ENCODE measurements at regions not wholly inside any gene's neighbourhood (a gene's known extent, or its start where the extent isn't known, plus 50 kb on each side); places are given as distances from the start of the nearest gene placed in this dataset.

DNA sequence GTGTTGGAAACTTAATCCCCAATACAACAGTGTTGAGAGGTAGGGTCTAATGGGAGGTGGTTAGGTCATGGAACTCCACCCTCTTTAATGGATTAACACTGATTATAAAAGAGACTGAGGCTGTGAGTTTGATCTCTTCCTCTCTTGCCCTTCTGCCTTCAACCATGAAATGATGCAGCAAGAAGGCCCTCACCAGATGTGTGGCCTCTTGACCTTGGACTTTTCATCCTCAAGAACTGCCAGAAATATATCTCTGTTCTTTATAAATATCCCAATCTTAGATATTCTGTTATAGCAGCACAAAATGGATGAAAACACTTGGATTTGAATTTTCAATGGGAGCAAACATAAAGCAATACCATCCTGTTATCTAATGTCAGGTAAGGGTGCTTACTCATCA lies 67.6 kb downstream of the NMUR2 start:
- DNase-seq (ENCODE audit: low spot score) = no peak

DNA sequence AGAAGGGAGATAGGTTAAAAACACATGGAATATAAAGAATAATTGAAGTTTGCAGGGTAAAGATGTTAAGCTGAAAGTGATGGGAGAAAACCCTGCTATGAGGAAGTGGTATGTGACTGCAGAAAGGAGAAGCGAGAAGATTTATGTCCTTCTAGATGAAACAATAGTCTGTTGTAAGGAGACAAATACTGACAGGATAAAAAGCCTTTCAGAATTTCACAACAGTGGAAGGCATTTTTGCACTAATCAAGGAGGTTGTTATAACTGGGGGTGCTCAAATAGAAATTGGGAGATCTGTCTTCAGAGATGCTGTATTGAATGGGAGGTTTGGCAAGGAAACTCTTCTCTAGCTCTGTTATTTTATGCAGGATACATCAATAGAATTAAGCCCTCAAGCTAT lies 69.6 kb downstream of the NMUR2 start:
- DNase-seq (ENCODE audit: low spot score) = no peak

DNA sequence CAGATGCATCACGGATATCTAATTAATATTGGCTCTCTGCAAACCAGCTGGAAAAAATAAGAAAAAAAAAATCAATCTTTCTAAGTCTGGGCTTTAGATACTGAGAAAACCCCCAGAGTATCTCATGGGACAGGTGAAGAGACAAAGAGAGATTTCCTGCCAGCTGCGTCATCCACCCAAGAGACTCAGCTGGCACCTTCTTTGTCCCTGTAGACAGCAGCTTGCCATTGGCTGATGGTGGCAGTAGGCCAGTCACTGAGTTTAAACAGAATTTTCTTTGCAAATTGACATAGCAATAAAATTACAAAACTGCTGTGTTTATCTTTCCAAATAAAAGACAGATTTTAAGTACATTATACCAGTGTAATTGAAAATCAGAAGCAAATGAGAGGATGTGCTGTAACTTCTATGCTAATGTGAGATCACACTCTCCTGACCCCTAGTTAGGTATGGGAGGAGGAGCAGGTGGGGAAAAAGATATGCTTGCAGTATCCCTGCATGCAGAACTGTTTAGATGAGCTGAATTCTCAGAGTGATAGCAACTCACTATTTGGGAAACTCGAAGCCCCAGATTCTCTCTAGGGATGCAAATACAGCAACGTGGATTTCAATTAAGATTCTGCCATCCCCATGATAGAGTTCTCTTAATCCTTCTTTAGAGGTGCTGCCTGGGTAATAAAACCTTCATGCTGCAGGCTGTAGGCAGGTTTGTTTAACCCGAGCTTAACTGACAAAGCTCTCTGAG lies 72.2 kb downstream of the NMUR2 start:
- DNase-seq (ENCODE audit: low spot score) = no peak

DNA sequence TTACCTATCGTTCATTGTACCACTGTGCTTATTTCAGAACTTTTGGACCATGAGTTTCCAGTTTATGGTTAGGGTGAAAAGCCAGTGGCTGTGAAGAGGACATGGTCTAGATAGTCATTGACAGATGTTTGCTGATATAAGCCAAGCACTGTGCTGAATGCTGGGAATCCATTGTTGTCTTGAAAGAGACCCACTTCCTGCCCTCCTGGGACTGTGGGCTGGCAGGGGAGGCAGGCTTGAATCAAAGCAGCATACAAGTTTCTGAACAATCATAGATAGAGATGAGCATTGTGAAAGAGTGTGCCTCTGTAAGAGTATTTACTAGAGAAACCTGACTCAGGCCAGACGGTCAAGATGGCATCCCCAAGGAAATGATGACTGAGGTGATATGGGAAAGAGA lies 73.4 kb downstream of the NMUR2 start:
- no peak for DNase-seq (ENCODE audit: low spot score)

DNA sequence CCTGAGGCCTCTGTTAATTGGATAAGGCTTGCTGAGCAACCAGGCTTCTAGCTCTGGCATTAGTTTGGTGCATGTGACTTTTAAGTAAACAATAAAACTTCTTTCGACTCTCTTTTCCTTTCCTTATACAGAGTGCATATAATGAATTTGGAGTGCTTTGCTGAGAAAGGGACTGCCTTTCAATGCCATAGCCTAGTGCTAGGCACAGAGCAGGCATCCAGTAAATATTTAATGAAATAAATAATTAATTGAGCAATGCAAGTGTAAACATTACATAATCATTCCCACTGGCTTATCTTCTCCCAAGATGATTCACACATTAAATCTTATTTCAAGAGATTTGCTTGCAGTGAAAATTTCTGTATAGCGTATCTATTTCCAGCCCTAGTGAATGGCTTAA lies 74.1 kb downstream of the NMUR2 start:
- no peak for DNase-seq (ENCODE audit: low spot score)

DNA sequence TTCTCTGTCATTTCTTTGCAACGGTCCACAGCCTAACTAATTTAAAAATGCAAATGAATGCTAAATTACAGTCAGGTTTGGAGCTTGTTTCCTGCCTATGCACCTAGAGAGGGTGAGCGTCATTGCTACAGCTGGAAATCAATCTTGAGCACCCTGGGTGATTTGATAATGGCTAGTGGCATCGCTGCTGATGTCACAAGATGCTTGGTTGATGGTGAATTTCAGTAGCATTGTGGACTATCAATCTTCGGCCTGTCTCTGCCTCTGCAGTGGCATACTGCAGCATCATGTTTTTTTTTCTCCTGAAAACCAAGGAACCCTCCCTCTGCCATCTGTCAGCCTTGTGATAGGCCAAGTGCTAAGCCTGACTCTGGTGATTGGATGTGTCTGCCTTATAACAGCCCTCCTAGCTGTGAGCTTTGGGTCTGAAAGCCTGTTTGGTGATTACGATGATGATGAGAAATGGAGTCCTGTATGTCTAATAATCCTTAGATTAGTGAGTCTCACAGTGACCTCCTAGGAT lies 75.3 kb downstream of the NMUR2 start:
- no peak for DNase-seq (ENCODE audit: low spot score)

DNA sequence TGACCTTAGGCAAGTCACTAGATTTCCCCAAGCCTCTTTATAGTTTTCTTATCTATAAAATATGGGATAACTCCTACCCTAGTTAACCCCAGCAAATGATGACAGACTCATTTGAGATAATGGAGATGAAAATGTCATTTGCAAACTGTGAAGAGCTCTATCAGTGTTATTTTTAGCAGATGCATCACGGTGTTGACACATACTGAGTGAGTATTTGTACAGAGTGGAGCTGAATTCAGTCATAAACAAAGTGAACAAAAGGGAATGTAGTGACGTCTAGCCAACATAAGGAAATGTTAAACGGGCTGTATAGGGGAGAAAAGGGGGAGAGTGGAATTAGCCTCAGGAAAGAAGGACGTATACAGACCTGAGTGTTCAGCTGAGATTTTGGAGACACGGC lies 75.9 kb downstream of the NMUR2 start:
- DNase-seq (ENCODE audit: low spot score) = no peak

DNA sequence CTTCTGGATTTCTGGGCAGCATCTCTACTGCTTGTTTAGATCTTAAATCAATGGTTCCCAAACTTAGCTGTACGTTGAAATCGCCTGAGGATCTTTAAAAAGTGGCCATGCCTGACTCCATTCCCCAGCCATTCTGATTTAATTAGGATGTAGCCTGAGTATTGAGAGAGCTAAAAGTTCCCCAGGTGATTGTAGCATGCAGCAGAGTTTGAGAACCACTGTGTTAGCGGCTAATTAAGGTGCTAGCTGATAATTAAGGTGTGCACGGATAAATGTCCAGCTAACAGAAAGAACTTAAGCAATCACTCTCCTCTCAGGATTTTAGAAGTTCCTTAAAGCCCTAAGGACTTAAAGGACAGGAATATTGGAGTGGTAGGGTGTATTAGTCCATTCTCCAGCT lies 89.1 kb downstream of the NMUR2 start:
- DNase-seq (ENCODE audit: low spot score) = no peak

DNA sequence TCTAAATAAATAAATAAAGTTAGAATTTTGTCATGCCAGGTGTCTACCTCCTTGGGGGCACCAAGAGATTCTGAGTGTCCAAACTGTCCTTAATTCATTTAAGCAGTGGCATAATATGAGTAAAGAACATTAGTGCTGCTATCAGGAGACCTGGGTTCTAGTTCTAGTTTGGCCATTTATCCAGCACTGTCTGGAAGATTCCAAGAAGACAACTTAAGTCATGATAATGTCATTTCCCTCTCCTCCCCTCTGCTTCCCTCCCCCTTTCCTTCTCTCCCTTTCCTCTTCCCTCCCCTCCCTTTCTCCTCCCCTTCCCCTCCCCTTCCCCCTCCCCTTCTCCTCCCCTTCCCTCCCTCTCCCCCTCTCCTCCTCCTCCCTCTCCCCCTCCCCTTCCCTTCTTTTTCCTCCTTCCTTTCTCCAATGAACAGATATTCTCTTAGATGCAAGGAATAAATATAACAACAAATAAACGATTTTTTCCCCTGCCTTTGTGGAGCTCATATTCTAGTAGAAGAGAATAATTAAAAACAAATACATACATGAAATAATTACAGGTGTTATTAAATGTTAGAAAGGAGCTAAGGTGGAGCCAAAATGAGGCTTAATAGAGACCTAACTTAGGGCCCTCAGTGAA lies 90.8 kb downstream of the NMUR2 start:
- DNase-seq (ENCODE audit: low spot score) = no peak

DNA sequence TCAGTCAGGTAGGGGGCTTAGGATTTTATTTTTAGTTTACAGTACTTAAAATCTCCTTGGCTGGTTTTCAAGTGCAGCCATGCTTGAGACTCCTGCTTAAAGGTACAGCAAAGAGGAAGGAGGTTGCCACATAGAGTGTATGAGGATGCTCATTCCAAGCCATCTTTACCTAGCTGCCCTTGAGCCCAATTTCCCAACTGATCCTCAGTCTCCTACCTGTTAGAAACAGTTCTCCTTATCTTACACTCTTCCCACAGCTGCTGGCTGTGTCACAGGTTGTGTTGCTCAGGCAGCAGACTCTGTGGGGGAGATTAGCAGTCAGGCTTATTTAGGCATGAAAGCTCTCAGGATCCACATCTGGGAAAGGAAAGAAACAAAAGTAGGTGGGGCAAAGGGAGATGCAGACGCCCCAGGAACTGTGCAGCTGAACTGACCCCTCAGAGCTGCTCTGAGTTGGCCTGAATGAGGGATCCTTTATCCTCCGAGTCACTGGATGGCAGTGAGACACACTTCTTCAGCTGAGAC lies 95.1 kb downstream of the NMUR2 start:
- DNase-seq (ENCODE audit: low spot score) = no peak

DNA sequence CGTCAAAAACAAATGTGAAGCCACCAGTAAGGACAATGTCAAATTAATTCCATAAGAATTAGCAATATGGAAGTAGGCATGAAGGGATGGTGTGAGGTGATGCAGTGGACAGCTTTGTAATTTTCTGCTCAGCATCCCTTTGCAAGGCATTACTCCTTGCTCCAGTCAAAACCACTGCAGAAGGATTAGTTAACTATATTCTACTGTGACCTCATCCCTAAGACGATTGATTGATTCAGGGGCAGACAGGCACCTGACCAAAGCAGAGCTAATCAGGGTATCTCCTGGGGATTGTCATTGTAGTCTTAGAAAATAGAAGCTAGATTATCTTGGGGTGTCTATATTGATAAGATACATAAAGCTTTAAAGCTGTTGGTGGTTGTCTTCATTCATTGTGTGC lies 98.7 kb downstream of the NMUR2 start:
- DNase-seq (ENCODE audit: low spot score) = no peak

DNA sequence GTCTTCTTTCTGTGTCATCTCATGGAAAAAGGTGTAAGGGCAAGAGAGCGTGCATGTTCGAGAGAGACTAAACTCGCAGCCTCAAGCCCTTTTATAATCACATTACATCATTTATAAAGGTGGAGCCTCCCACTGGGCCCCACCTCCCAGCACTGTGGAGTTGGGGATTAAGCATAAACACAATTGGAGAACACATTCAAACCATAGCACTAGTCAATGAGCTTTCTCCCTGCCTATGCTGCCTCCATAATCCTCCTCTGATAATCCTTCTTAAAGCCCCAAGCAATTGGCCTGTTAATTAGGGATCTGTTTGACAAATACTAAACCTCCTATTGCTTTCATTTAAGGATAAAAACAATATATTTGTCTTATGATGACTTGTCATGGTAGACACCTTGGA lies 99.6 kb downstream of the NMUR2 start:
- no peak for DNase-seq (ENCODE audit: low spot score)

DNA sequence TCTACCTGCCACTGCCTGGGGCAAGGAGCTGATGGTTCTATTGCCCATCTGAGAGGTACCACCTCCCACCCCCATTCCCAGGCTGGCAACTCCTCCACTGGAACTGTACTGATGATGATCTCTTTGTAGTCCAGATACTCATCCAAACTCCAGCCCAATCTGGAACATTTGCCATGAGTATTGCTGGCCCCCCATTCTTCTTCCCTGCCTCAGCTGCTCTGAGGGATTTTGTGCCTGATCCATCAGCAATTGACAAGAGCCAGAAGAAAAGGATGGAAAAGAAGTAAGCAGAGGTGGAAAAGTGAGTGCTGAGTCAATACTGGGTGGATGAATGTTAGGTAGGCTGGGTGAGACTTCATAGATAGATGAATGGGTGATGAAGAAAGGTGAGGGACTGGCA lies 101.2 kb downstream of the NMUR2 start:
- no peak for DNase-seq (ENCODE audit: low spot score)

DNA sequence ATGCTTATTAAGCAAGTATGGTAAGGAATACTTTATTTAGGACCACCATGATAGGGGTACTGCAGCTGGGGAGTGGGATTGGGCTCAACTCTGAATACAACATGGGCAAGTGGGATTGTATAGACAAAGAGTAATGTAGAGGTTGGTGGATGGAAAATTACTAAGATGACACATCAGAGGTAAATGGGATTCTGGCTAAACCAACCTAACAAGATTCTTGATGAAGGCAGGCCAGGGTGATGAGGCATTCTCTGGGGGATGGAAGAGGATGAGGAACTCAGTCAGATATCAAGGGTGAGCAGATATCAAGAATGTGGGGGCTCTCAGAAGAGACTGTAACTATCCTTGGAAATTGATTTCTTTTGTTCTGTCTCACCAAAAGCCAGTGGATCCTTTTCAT lies 107.2 kb downstream of the NMUR2 start:
- DNase-seq (ENCODE audit: low spot score) = no peak

DNA sequence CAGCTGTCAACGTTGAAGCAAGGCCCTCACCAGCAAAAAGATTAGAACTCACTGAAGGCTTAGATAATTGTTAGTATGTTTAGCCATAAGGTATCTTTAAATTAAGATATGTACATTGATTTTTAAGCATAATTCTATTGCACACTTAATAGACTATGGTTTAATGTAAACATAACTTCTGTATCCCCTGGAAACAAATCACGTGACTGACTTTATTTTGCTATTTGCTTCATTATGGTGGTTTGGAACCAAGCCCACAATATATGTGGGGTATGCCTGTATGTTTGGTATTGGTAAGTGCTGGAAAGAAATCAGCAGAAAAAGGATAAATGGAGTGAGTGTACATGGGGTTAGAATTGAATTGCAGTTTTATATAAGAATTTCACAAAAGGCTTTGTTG lies 111.9 kb downstream of the NMUR2 start:
- no peak for DNase-seq (ENCODE audit: low spot score)

DNA sequence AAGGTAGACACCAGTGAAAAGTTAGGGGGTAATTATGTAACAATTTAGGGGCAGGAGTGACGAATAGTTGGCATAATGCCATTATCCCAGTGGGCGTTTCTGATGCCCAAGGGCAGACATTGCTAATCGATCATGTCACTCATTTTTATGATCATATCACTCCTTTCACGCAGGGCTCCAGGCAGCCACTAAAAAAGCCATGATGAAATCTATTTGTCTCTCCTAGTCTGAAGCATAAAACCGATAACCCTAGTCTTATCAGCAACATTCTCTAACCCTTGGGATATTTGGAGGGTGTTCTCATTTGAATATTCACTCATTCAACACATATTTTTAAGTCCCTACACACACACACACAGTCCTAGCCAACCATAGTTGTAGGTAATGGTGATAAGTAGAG lies 114.9 kb downstream of the NMUR2 start:
- DNase-seq (ENCODE audit: low spot score) = no peak

DNA sequence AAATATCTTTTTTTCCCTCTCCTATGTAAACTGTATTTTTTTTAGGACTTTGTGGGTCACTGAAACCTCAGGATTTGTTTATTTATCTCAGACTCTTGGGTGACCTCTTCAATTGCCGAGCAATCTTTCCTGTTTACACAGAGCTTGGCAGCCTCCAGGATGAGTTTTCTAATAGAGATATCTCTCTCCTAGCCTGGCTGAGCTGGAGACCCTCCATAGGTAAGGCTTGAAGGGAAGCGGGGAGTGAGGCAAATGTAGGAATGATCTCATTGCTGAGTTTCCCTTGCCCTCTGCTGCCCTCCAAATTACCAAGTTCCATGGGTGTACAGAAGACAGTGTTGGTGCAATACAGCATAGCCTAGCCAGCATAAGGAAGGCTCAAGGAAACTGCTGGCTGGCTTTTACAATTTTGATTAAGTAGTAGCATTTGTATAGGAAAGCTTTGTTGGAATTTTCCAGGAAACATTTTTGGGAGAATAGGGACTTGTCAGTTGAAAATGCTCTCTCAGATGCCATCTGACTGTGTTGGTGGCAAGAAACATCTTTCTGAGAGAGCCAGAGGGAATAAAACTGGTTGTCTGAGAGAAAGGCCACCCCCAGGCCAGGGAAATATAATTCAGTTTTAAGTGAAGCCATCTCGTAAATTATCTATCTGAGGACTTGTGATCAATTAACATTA lies 116.0 kb downstream of the NMUR2 start:
- DNase-seq (ENCODE audit: low spot score) = no peak

DNA sequence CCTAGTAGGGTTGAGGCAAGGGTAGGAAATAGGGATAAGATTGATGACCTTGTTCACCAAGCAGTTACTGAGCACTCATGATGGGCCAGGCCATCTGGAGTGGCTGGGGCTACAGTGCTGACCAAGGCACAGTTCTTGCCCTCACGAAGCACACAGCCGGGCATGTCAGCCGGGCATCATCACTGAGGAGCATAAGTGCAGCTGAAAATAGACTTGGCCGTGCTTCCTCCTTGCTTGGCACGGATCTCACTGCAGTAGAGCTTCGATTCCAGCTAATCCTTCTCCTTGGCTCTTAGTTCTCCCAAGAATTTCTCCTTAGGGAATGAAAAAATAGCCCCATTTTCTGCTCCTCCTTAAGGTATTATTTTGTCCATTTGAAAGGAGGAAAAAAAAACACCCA lies 116.6 kb downstream of the NMUR2 start:
- DNase-seq (ENCODE audit: low spot score) = no peak

DNA sequence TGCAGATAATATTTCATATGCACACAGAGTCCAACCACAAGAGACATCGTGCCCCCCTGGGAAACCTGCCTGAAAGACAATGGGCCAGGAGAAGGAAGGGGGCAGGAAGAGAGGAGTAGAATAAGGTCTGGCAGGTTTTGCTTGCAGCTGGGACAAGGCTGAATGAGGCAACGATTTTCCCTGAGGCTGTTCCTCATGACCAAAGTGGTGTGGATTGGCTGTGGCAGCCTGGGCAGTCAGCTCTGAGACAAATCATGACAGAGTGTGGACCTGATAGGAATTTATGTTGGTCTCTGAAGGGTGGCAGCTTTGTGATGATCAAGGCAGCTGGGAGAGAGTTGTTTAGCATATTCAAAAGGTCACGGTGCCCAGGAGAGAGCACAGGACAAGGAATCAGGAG lies 119.3 kb downstream of the NMUR2 start:
- no peak for DNase-seq (ENCODE audit: low spot score)

DNA sequence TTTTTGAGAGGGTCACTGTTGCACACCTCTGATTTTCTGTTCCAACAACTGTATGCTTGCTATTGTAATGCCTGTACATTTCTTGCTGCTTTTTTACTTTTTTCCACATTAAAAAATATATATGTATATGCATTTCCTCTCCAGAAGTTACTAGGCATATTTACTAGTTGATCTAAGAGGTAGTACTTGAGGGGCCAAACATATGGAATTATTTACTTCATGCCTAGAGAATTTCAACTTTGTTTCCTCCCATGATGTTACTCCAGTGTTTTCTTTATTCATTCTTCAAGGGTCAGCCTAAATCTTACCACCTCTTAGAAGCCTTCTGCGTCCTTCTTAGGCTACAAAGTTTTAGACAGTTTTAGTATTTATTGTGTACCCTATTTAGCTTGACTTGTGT lies 122.7 kb downstream of the NMUR2 start:
- DNase-seq (ENCODE audit: low spot score) = no peak

DNA sequence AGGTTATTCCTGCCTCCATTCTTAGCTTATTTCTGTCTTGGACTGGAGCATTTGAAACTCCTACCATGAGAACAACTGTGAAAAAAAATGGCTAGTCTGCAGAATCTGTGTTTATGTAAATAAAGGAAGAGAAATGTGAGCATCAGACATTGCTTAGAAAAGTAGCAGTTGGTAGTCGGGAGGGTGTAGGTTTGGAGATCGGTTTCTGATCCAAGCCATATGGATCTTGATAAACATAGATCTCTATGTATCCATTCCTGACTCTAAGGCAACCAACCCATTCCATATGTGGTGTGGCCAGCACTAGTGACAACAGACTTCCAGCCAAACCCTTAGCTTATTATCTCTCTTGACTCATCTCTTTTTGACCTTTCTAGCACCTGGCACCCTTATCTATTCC lies 127.1 kb downstream of the NMUR2 start:
- DNase-seq (ENCODE audit: low spot score) = no peak

DNA sequence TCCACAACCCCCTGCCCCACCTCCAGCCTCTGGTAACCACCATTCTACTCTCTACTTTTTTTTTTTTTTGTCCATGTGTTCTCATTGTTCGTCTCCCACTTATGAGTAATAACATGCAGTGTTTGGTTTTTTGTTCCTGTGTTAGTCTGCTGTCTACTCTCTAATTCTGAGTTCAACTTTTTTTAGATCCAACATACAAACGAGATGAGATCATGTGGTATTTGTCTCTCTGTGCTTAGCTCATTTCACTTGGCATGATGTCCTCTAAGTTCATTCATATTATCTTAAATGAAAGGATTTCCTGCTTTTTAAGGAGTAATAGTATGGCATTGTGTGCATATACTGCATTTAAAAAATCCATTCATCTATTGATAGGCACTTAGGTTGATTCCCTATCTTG lies 130.9 kb downstream of the NMUR2 start:
- no peak for DNase-seq (ENCODE audit: low spot score)

DNA sequence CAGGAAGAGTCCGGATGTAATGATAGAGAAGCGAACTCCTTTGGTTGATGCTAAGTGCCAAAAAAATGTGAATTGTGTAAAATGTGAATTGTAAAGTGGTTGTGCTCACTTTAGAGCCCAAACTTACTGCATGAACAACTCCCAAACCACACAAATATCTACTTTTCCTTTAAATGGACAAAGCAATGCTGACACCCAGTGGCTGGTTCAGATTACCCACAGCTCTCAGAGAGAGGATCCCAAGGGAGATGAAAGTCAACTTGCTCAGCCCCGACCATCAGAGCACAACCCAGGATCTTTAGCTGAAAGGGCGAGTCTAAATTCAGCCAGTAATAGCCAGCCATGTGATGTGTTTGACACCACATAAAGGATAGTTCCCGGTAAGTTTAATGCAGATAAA lies 133.7 kb downstream of the NMUR2 start:
- no peak for DNase-seq (ENCODE audit: low spot score)

Measured in CD4-positive, alpha-beta T cell treated with Interleukin-15 for 4 hours (primary cell).